ENCODE measurements at regions not wholly inside any gene's neighbourhood (a gene's known extent, or its start where the extent isn't known, plus 50 kb on each side); places are given as distances from the start of the nearest gene placed in this dataset.
"Not testable (repeated sequence)": the region's sequence is repeated elsewhere in the genome, so short reads cannot be mapped to it uniquely, and the experiment has no call there.

GRCh38 chr9:97773723-97774122 lies 76.6 kb upstream of the XPA start:
- no peak for DNase-seq

- no peak for DNase-seq
Measured at GRCh38 chr9:97774673-97775072, 77.5 kb upstream of the XPA start.

DNA sequence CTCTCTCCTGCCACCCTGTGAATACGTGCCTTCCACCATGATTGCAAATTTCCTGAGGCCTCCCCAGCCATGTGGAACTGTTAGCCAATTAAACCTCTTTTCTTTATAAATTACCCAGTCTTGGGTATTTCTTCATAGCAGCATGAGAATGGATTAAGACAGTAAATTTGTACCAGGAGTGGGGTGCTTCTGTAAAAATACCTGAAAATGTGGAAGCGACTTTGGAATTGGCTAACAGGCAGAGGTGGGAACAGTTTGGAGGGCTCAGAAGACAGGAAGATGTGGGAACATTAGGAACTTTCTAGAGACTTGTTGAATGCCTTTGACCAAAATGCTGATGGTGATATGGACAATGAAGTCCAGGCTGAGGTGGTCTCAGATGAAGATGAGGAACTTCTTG lies 74.3 kb upstream of the FOXE1 start:
- not testable (repeated sequence) for DNase-seq

- no peak for DNase-seq
Measured at GRCh38 chr9:97779608-97780007, 73.4 kb upstream of the FOXE1 start.

- DNase-seq = no peak
Measured at GRCh38 chr9:97781902-97782301, 71.1 kb upstream of the FOXE1 start.

GRCh38 chr9:97786341-97786740 lies 66.7 kb upstream of the FOXE1 start:
- no peak for DNase-seq

DNA sequence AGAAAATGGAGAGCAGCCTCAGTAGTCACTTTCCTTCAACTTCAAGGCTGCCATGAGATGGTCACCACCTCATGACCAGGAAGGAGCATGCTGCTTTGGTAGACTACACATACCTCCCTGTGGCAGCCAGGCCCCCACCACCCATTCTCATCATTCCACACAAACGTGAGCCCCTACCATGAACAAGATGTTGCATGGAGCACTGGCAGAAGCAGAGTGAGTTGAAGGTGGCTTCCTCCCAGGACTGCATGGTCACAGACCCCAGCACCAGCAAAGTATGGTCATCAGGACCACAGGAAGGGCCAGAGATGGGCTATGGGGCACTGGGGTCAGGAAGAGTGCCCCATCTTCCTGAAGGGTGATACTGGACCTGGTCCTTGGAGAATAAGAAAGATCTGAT lies 65.5 kb upstream of the FOXE1 start:
- no peak for DNase-seq

DNA sequence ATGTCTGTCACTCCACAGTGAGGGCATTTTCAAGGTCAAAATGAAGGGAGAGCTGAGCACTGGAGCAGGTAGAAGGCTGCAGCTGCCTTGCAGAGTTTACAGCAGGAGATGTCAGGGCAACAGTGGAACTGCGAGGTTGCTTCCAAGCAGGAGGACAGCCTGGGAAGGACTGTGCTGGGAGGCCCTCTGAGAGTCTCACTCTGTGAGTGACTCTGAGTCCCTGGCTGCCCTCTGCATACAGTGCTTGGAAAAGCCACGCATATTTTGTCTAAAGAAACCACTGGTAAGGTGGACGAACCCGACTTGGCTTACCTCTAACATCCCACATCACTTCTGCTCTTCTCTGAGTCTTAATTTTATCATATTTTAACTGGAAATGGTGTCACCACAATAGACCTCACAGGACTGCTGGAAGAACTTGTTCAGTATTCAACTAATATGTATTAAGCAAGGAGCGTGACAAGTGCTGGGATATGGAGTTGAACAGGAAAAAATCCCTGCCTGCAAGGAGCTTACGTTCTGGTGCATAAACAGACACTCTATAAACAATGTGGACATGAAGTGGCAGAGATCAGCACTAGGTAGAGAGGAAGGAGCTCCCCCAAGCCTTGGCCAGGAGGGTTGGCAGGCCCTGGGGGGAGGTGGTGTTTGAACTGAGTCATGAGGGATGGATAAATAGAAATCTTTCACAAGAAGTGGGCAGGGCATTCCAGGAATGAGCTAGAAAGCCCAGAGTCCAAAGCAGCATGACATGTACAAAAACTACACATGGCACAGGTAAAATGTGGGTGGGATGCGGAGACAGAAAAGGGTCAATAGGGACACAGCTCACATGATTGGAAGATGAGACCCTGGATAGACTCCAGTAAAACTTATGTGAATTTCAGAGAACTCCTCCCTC lies 64.0 kb upstream of the FOXE1 start:
- DNase-seq = no peak

GRCh38 chr9:97790542-97790941 lies 62.5 kb upstream of the FOXE1 start:
- DNase-seq = no peak

GRCh38 chr9:97791542-97791941 lies 61.5 kb upstream of the FOXE1 start:
- no peak for DNase-seq

GRCh38 chr9:97793067-97793466 lies 60.0 kb upstream of the FOXE1 start:
- DNase-seq = no peak

GRCh38 chr9:97794666-97795065 lies 58.4 kb upstream of the FOXE1 start:
- no peak for DNase-seq

GRCh38 chr9:97796176-97796575 lies 56.9 kb upstream of the FOXE1 start:
- not testable (repeated sequence) for DNase-seq

DNA sequence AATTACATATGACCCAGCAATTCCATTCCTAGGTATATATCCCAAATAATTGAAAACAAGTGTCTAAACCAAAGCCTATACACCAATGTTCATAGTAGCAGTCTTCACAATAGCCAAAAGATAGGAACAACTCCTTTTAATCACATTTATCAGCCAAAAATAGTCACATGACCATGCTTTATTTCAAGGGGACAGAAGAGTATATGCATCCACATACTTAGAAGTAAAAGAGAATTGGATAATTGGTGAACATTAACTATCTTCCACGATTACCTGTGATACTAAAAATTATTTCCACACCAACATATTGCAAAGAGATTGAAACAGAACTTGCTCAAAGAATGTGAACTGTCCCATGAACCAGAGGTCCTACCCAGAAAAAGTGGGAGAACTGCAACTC lies 51.8 kb upstream of the FOXE1 start:
- no peak for DNase-seq

DNA sequence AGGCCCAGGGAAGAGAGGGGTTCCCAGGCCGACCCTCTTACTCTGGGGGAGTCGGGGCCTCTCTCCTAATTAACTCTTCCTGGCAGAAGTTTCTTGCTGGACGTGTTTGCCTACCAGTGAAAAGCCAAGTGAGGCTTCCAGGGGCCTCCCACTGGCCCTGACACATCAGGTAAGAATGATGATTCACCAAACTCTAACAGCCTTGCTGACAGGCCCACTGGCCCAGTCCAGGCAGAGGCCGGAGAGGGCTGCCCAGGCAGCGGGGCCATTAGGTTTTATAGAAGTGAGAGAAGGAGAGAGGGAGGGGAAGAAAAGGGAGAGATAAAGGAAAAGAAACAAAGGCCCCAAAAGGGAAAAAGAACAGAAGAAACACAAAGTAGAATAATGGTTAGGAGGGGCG lies 50.8 kb upstream of the FOXE1 start:
- no peak for DNase-seq

DNA sequence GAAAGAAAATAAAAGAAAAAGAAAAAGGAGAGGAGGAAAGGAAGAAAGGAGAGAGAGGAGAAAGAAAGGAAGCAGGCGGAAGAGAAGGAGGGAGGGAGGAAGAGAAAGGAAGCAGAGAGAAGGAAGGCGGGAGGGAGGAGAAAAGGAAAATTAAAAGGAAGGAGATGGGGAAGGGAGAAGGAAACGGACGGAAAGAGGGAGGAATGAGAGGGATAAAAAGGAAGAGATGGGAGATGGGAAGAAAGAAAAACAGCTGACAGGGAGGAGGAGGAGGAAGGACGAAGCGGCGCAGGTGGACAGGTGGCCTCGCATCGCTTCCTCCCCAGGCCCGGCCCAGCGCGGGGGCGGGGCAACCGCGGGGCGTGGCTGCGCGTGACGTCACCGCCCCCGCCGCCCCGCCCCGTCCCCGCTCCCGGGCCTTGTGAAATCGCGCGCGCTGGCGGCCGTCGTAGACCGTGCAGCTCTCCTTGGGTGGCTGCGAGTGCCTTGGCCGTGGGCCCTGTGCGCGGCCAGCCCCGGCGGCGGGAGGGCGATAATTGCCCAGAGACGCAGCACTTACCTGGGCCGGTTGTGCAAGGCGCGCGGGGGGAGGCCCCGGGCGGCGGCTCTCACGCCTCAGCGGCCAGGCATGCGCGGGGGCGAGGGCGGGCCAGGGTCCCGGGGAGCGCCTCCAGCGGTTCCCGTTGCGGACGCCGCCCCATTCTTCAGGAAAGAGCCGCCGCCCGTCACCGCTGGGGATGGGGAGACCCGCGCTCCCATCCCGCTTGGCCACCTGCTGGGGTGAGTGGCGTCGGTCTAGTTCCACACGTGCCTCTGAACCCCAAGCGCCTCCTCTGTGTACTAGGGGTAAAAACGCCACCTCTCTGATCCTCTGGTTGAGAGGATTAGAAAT lies 49.6 kb upstream of the FOXE1 start:
- DNase-seq = peak; percentile 69

Data from stimulated activated CD4-positive, alpha-beta T cell treated with anti-CD3 and anti-CD28 coated beads, Interleukin-1b, Interleukin-23, amount 100 ng/mL, for 48 hours (primary cell).